Neuronal stem cell (in vitro differentiated cells): ENCODE measurements at regions not wholly inside any gene's neighbourhood (a gene's known extent, or its start where the extent isn't known, plus 50 kb on each side); places are given as distances from the start of the nearest gene placed in this dataset.
"Not testable (repeated sequence)": the region's sequence is repeated elsewhere in the genome, so short reads cannot be mapped to it uniquely, and the experiment has no call there.

Experiments
- DNase-seq: peaks from one replicate; pipeline ENCODE4 v3.0.0-alpha.2; 2013; ENCODE audit warnings: low spot score
- H2AFZ ChIP-seq: one replicate; pipeline ENCODE4 v1.6.1; 2013; ENCODE audit warnings: mild to moderate bottlenecking, low read length, inconsistent platforms
- H2AK5ac ChIP-seq: 2 replicates; pipeline ENCODE4 v1.6.1; 2013; ENCODE audit warnings: low read depth, mild to moderate bottlenecking, inconsistent platforms, low read length, moderate library complexity, mixed read lengths
- H2BK120ac ChIP-seq: 2 replicates; pipeline ENCODE4 v1.6.1; 2013; ENCODE audit warnings: low read depth, mild to moderate bottlenecking, inconsistent platforms, low read length, moderate library complexity, mixed read lengths
- H2BK12ac ChIP-seq: one replicate; pipeline ENCODE4 v1.6.1; 2013; ENCODE audit warnings: low read length, inconsistent platforms
- H2BK15ac ChIP-seq: 2 replicates; pipeline ENCODE4 v1.6.1; 2013; ENCODE audit warnings: mild to moderate bottlenecking, low read length, inconsistent platforms, mixed read lengths
- H2BK5ac ChIP-seq: one replicate; pipeline ENCODE4 v1.6.1; 2013; ENCODE audit warnings: inconsistent platforms, mild to moderate bottlenecking, low read length, moderate library complexity
- H3K14ac ChIP-seq: one replicate; pipeline ENCODE4 v1.6.1; 2013; ENCODE audit warnings: low read length, inconsistent platforms
- H3K18ac ChIP-seq: 2 replicates; pipeline ENCODE4 v1.6.1; 2013; ENCODE audit warnings: low read length, inconsistent platforms
- H3K23ac ChIP-seq: 2 replicates; pipeline ENCODE4 v1.6.1; 2013; ENCODE audit warnings: low read depth, mild to moderate bottlenecking, mixed read lengths, low read length, inconsistent platforms; ENCODE audit not compliant: poor library complexity
- H3K27ac ChIP-seq: replicated peaks from 3 replicates; pipeline ENCODE4 v1.5.1; 2013; ENCODE audit warnings: low read length, inconsistent platforms
- H3K27me3 ChIP-seq, 3 experiments: 2 replicates each; pipeline ENCODE4 v1.6.1; 2013; ENCODE audit warnings: low read length in 3 of 3, mild to moderate bottlenecking in 2 of 3, inconsistent platforms in 1 of 3, low read depth in 1 of 3, mixed read lengths in 1 of 3, moderate library complexity in 1 of 3; ENCODE audit not compliant: control insufficient read depth in 3 of 3, insufficient read depth in 3 of 3
- H3K36me3 ChIP-seq, 2 donors: replicated peaks in 1 of 2; 2 replicates each; pipeline ENCODE4 v1.6.1; 2013; ENCODE audit warnings: low read length in 2 of 2; ENCODE audit not compliant: control insufficient read depth in 2 of 2, insufficient read depth in 2 of 2
- H3K4ac ChIP-seq: 2 replicates; pipeline ENCODE4 v1.6.1; 2013; ENCODE audit warnings: inconsistent platforms, mild to moderate bottlenecking, low read length, moderate library complexity
- H3K4me1 ChIP-seq, 2 donors: 1 replicate in 1 of 2; 2 replicates in 1 of 2; pipeline ENCODE4 v1.6.1; 2013; ENCODE audit warnings: low read length in 2 of 2, low read depth in 1 of 2; ENCODE audit not compliant: control insufficient read depth in 2 of 2, insufficient read depth in 1 of 2
- H3K4me2 ChIP-seq: one replicate; pipeline ENCODE4 v1.6.1; 2013; ENCODE audit warnings: mild to moderate bottlenecking, low read length, inconsistent platforms; ENCODE audit not compliant: insufficient read depth, poor library complexity, severe bottlenecking
- H3K4me3 ChIP-seq, 2 donors: 2 replicates each; pipeline ENCODE4 v1.5.1; 2013; ENCODE audit warnings: low read length in 2 of 2, mild to moderate bottlenecking in 2 of 2, inconsistent platforms in 1 of 2, moderate library complexity in 1 of 2
- H3K79me1 ChIP-seq: one replicate; pipeline ENCODE4 v1.6.1; 2013; ENCODE audit warnings: low read depth, mild to moderate bottlenecking, inconsistent platforms, low read length, moderate library complexity
- H3K9ac ChIP-seq: one replicate; pipeline ENCODE4 v1.6.1; 2013; ENCODE audit warnings: mild to moderate bottlenecking, low read depth, low read length, inconsistent platforms; ENCODE audit not compliant: poor library complexity
- H3K9me3 ChIP-seq, 2 donors: replicated peaks in 1 of 2; 2 replicates each; pipeline versions ENCODE3 to v1.6.1; 2013; ENCODE audit warnings: low read length in 2 of 2, mild to moderate bottlenecking in 2 of 2, inconsistent platforms in 1 of 2, low read depth in 1 of 2, mixed read lengths in 1 of 2, moderate library complexity in 1 of 2; ENCODE audit not compliant: control insufficient read depth in 2 of 2, insufficient read depth in 1 of 2
- H4K8ac ChIP-seq: one replicate; pipeline ENCODE4 v1.6.1; 2013; ENCODE audit warnings: low read depth, mild to moderate bottlenecking, inconsistent platforms, low read length, moderate library complexity
- H4K91ac ChIP-seq: one replicate; pipeline ENCODE4 v1.6.1; 2013; ENCODE audit warnings: low read length, low read depth, mild to moderate bottlenecking, inconsistent platforms; ENCODE audit not compliant: poor library complexity
- WGBS, 2 donors: extraction: QIAGEN DNeasy Blood & Tissue Kit; methylation state at CpG; one replicate each; pipeline ENCODE4 v1.1.7; 2013; ENCODE audit warnings: missing lambda C conversion rate in 2 of 2, mixed read lengths in 1 of 2; ENCODE audit not compliant: insufficient read length in 2 of 2, insufficient replicate concordance in 1 of 2; ENCODE audit errors: extremely low coverage in 2 of 2; 5-methylcytosine and 5-hydroxymethylcytosine counted together

GRCh38 chr6:112448786-112449185 lies 101.7 kb downstream of the RFPL4B start:
- not testable (repeated sequence) for H3K4me1 ChIP-seq, H2BK120ac ChIP-seq, H3K4me3 ChIP-seq, H3K9ac ChIP-seq, H3K14ac ChIP-seq, H4K91ac ChIP-seq, H3K36me3 ChIP-seq, H3K9me3 ChIP-seq, H3K4me2 ChIP-seq, H4K8ac ChIP-seq, H2BK5ac ChIP-seq, H3K27me3 ChIP-seq, H3K27ac ChIP-seq, H2BK15ac ChIP-seq, H2AFZ ChIP-seq, DNase-seq, H2AK5ac ChIP-seq, H3K23ac ChIP-seq, H3K18ac ChIP-seq, H2BK12ac ChIP-seq, H3K79me1 ChIP-seq, H3K4ac ChIP-seq
- WGBS, 2 donors = no CpG with 5 or more reads among the region's 3 CpGs

GRCh38 chr6:112450663-112451062 lies 103.5 kb downstream of the RFPL4B start:
- Histone ChIP-seq H3K4ac (no peak overlapping the region), H3K14ac (no peak overlapping the region), H2BK5ac (no peak overlapping the region), H4K91ac (no peak overlapping the region), H3K36me3 (no peaks in the 10 kb centered on the region), H3K18ac (no peak overlapping the region), H2AK5ac (no peak overlapping the region), H2BK12ac (no peak overlapping the region), H2BK120ac (no peak overlapping the region), H3K9ac (no peak overlapping the region), H3K27ac (no peak overlapping the region), H2AFZ (no peak overlapping the region), H4K8ac (no peak overlapping the region), H3K27me3 (no peaks in the 10 kb centered on the region), H3K4me2 (no peak overlapping the region), H3K4me1 (no peaks in the 10 kb centered on the region), H3K4me3 (no peak overlapping the region), H2BK15ac (no peak overlapping the region), H3K79me1 (no peaks in the 10 kb centered on the region), H3K23ac (no peak overlapping the region), H3K9me3 (peaks cover 0 to 2% of the 10 kb centered on the region in 2 donors)
- no peak for DNase-seq

- Histone ChIP-seq H3K4me2 (no peak overlapping the region), H3K36me3 (no peaks in the 10 kb centered on the region), H3K79me1 (no peaks in the 10 kb centered on the region), H3K9me3 (peaks cover 0 to 2% of the 10 kb centered on the region in 2 donors), H2AFZ (peak overlapping the region; percentile 19), H2BK12ac (no peak overlapping the region), H2BK15ac (no peak overlapping the region), H3K18ac (no peak overlapping the region), H3K14ac (no peak overlapping the region), H3K27me3 (no peaks in the 10 kb centered on the region), H4K91ac (no peak overlapping the region), H3K9ac (no peak overlapping the region), H3K4me1 (no peaks in the 10 kb centered on the region), H3K4ac (no peak overlapping the region), H2BK120ac (no peak overlapping the region), H3K23ac (no peak overlapping the region), H3K4me3 (no peak overlapping the region), H2BK5ac (no peak overlapping the region), H4K8ac (no peak overlapping the region), H2AK5ac (no peak overlapping the region), H3K27ac (no peak overlapping the region)
- WGBS, 2 donors = no CpG with 5 or more reads among the region's 1 CpG
- no peak for DNase-seq
Measured at GRCh38 chr6:112457886-112458285, 110.8 kb downstream of the RFPL4B start.

- Histone ChIP-seq H2AFZ (no peak overlapping the region), H3K23ac (no peak overlapping the region), H3K9me3 (peaks cover 0 to 2% of the 10 kb centered on the region in 2 donors), H3K14ac (no peak overlapping the region), H3K18ac (no peak overlapping the region), H4K8ac (no peak overlapping the region), H2AK5ac (no peak overlapping the region), H2BK15ac (no peak overlapping the region), H3K4me2 (no peak overlapping the region), H3K36me3 (no peaks in the 10 kb centered on the region), H3K9ac (no peak overlapping the region), H3K27me3 (no peaks in the 10 kb centered on the region), H3K27ac (no peak overlapping the region), H3K79me1 (no peaks in the 10 kb centered on the region), H2BK120ac (no peak overlapping the region), H2BK5ac (no peak overlapping the region), H2BK12ac (no peak overlapping the region), H3K4me3 (no peak overlapping the region), H3K4ac (no peak overlapping the region), H4K91ac (no peak overlapping the region), H3K4me1 (no peaks in the 10 kb centered on the region)
- no peak for DNase-seq
- no CpG with 5 or more reads among the region's 2 CpGs for WGBS, 2 donors
Measured at GRCh38 chr6:112459758-112460304, 112.7 kb downstream of the RFPL4B start.
